CD4-positive, alpha-beta memory T cell (primary cell): ENCODE measurements at regions not wholly inside any gene's neighbourhood (a gene's known extent, or its start where the extent isn't known, plus 50 kb on each side); places are given as distances from the start of the nearest gene placed in this dataset.
"Not testable (repeated sequence)": the region's sequence is repeated elsewhere in the genome, so short reads cannot be mapped to it uniquely, and the experiment has no call there.

Experiments
- CTCF ChIA-PET: fragments of 350-600 bp; sonication (Branson Sonifier 250); formaldehyde crosslinking; loops from one replicate; lab custom pipeline; 2021; ENCODE audit warnings: inconsistent platforms; ENCODE audit not compliant: partially characterized antibody; lab: Charles Lee
- POLR2A ChIA-PET: fragments of 350-600 bp; sonication (Branson Sonifier 250); formaldehyde crosslinking; loops from one replicate; lab custom pipeline; 2021; ENCODE audit not compliant: partially characterized antibody; lab: Charles Lee
- DNase-seq, 5 donors: peaks; one replicate each; pipeline versions ENCODE4 v3.0.0 to v3.0.0-alpha.2; 2020 to 2022; ENCODE audit warnings: mixed read lengths in 1 of 5
- H3K27ac ChIP-seq: one replicate; pipeline ENCODE4 v1.7.0; 2013; ENCODE audit warnings: low read depth, low read length
- H3K27me3 ChIP-seq: 2 replicates; pipeline ENCODE4 v1.7.0; 2013; ENCODE audit warnings: mild to moderate bottlenecking, low read length, moderate library complexity; ENCODE audit not compliant: insufficient read depth
- H3K36me3 ChIP-seq: 2 replicates; pipeline ENCODE4 v1.7.0; 2013; ENCODE audit warnings: mild to moderate bottlenecking, low read length, moderate library complexity; ENCODE audit not compliant: insufficient read depth
- H3K4me1 ChIP-seq: 2 replicates; pipeline ENCODE4 v1.7.0; 2013; ENCODE audit warnings: mild to moderate bottlenecking, low read length, moderate library complexity; ENCODE audit not compliant: insufficient read depth
- H3K4me3 ChIP-seq, 2 donors: one replicate each; pipeline ENCODE4 v1.7.0; 2013; ENCODE audit warnings: low read length in 2 of 2, mild to moderate bottlenecking in 1 of 2
- H3K9me3 ChIP-seq, 2 donors: one replicate each; pipeline ENCODE4 v1.7.0; 2013; ENCODE audit warnings: low read length in 2 of 2, control low read depth in 1 of 2; ENCODE audit not compliant: control insufficient read depth in 1 of 2
- H3K27ac Mint-ChIP-seq, 7 donors: one replicate each; pipeline ENCODE4 v1.8.0; 2020 to 2021; ENCODE audit warnings: mixed read lengths in 7 of 7, mild to moderate bottlenecking in 6 of 7, inconsistent platforms in 3 of 7, moderate library complexity in 3 of 7
- H3K27me3 Mint-ChIP-seq, 2 donors: one replicate each; pipeline ENCODE4 v1.8.0; 2020 to 2021; ENCODE audit warnings: mixed read lengths in 2 of 2
- H3K36me3 Mint-ChIP-seq, 2 donors: one replicate each; pipeline ENCODE4 v1.8.0; 2020 to 2021; ENCODE audit warnings: mixed read lengths in 2 of 2, inconsistent platforms in 1 of 2, mild to moderate bottlenecking in 1 of 2
- H3K4me1 Mint-ChIP-seq, 4 donors: one replicate each; pipeline ENCODE4 v1.8.0; 2020 to 2021; ENCODE audit warnings: mixed read lengths in 4 of 4, mild to moderate bottlenecking in 1 of 4
- H3K4me3 Mint-ChIP-seq, 8 donors: one replicate each; pipeline ENCODE4 v1.8.0; 2020 to 2021; ENCODE audit warnings: mixed read lengths in 8 of 8, mild to moderate bottlenecking in 7 of 8, moderate library complexity in 6 of 8, inconsistent platforms in 3 of 8
- H3K9me3 Mint-ChIP-seq, 8 donors: one replicate each; pipeline ENCODE4 v1.8.0; 2020 to 2021; ENCODE audit warnings: mixed read lengths in 8 of 8, mild to moderate bottlenecking in 5 of 8, inconsistent platforms in 3 of 8, moderate library complexity in 1 of 8
- intact Hi-C: fragments of 100-400 bp; cut with micrococcal nuclease; formaldehyde crosslinking; loops from one replicate; pipeline ENCODE4 v1.15.1; 2023

DNA sequence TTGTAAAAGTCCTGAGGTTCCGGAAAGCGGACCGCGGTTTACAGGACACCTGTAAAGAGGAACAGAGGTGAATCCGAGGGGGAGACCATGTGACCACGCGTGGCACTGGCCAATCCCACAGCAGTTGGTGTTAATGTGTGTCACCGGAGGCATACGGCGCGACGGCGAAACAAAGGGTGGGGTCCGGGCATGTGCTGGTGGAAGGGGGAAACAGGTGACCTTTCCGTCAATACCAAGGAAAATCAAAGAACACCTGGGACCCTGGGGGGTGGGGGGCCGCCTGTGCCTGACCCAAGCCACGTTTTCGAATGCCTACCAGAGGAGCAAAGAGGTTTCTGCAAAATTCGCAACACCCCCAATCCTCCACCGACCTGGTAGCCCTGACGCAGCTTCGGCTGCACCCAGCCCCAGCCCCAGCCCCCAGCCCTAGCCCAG is 482.3 kb downstream of the SPATA31A7 start:
- DNase-seq, H3K36me3 Mint-ChIP-seq, H3K27me3 Mint-ChIP-seq, H3K4me1 Mint-ChIP-seq, H3K4me1 ChIP-seq, POLR2A ChIA-PET, H3K36me3 ChIP-seq, CTCF ChIA-PET, H3K27ac ChIP-seq, intact Hi-C loops, H3K4me3 Mint-ChIP-seq, H3K9me3 ChIP-seq, H3K27ac Mint-ChIP-seq, H3K4me3 ChIP-seq, H3K27me3 ChIP-seq: not testable (repeated sequence)
- peaks cover 0 to 62% (median 26%) of the 10 kb centered on the region in 8 donors for H3K9me3 Mint-ChIP-seq

DNA sequence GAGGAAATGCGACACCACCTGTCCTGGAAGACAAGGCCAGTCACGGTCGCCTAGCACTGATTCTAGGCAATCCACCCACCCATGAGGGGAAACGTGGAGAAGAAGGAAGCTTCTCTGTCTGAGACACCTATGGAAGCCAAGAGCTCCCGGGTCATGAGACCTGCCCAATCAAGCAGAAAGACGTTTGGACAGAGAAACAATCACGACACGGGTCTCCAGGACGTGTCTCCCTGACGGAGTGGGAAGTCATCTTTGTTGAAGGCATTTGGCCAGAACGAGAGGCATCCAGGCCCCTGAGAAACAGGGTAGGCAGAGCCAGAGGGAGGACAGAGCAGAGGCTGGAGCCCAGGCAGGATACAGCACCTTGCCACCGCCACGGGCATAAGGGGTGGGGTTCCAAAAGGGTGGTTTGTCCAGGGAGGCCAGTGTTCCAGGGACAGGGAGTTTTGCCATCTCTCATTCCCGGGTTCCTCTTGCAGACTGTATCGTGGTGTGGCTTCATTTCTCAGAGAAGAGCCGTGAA is 482.9 kb downstream of the SPATA31A7 start:
- H3K27ac Mint-ChIP-seq, POLR2A ChIA-PET, H3K4me3 ChIP-seq, H3K27me3 Mint-ChIP-seq, H3K36me3 Mint-ChIP-seq, CTCF ChIA-PET, H3K36me3 ChIP-seq, H3K27ac ChIP-seq, H3K9me3 ChIP-seq, H3K4me1 ChIP-seq, H3K27me3 ChIP-seq, DNase-seq, intact Hi-C loops, H3K4me3 Mint-ChIP-seq: not testable (repeated sequence)
- Mint-ChIP-seq H3K4me1 (peaks cover 2 to 12% (median 4%) of the 10 kb centered on the region in 4 donors), H3K9me3 (peaks cover 0 to 60% (median 25%) of the 10 kb centered on the region in 8 donors)

DNA sequence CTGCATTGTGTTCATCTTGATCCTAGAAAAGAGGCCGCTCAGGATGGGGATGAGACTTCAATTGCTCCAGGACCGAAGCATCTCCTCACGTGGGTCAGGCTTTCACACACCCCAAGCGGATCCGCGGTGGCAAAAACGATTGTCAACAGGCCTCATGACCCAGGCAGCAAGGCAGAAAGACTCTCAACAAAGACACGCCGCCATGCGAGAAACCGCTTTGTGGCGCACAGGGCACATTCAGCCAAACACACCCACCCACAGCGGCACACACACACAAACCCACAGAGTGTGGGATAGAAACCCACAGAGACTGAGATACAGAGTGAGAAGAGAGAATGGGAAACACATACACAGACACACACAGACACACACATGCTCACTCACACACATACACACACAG is 483.4 kb downstream of the SPATA31A7 start:
- H3K27me3 Mint-ChIP-seq, result peaks cover 0 to 1% of the 10 kb centered on the region in 2 donors
- no peak for DNase-seq
- ChIA-PET POLR2A (no interaction called here), CTCF (no interaction called here)
- H3K27ac Mint-ChIP-seq, result no peak overlapping the region
- Histone ChIP-seq H3K4me3 (no peak overlapping the region), H3K9me3 (peaks cover 0 to 4% of the 10 kb centered on the region in 2 donors), H3K36me3 (no peaks in the 10 kb centered on the region), H3K4me1 (no peaks in the 10 kb centered on the region), H3K27me3 (no peaks in the 10 kb centered on the region), H3K27ac (no peak overlapping the region)
- H3K4me3 Mint-ChIP-seq, result no peak overlapping the region
- peaks cover 2 to 12% (median 4%) of the 10 kb centered on the region in 4 donors for H3K4me1 Mint-ChIP-seq
- peaks cover 0 to 56% (median 25%) of the 10 kb centered on the region in 8 donors for H3K9me3 Mint-ChIP-seq
- intact Hi-C loops, result no loop called here
- H3K36me3 Mint-ChIP-seq, result peaks cover 3 to 4% of the 10 kb centered on the region in 2 donors

DNA sequence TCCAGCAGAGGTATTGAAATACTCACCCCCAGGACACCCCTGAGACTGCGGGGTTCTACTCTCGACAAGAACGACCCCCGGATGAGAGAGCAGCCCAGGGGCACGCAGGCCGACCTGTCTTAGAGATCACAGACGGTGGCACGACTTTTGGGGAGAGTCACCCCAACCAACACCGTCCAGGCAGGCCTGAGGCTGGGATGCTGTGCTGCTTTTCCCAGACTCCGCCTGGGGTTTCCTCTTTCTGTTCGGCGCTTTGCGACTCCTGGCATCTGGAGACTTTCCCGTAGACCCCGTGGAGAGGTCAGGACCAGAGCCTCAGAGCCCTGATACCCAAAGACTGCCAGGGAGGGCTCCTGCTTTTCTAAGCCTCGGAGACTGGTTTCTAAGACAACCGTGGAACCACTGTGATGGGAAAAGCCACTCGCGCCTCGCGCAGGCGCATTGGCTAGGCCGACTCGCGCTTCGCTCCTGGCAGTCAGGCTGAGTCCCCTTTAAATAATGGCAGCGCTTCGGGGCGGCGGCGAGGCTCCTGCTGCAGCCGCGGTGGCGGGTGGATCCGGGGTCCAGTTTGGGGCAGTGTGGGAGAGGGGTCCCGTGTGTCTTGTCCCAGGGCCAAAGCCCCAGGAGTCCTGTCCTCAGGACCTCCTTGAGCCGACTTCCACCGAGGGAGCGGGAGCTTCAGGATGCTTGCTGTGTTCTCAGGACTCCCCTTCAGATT is 484.0 kb downstream of the SPATA31A7 start:
- peaks cover 2 to 12% (median 4%) of the 10 kb centered on the region in 4 donors for H3K4me1 Mint-ChIP-seq

DNA sequence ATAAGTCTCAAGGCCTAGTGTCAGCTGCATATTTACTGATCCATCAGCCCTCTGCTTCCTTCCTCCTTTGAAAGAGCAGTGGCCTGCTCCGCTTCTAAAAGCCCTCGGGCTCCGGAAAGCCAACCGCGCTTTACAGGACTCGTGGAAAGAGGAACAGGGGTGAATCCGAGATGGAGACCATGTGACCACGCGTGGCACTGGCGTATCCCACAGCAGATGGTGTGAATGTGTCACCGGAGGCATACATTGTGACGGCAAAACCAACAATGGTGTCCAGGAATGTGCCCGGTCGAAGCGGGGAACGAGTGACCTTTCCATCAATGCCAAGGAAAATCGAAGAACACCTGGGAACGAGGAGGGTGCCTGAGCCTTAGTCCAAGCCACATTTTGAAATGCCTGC is 484.6 kb downstream of the SPATA31A7 start:
- no peak overlapping the region for H3K27ac ChIP-seq
- H3K4me3 Mint-ChIP-seq, result no peak overlapping the region
- peaks cover 0 to 2% of the 10 kb centered on the region in 2 donors for H3K9me3 ChIP-seq
- no peak overlapping the region for H3K4me3 ChIP-seq
- H3K4me1 Mint-ChIP-seq, result peaks cover 2 to 13% (median 4%) of the 10 kb centered on the region in 4 donors
- H3K36me3 ChIP-seq, result no peaks in the 10 kb centered on the region
- peaks cover 0 to 47% (median 19%) of the 10 kb centered on the region in 8 donors for H3K9me3 Mint-ChIP-seq
- ChIA-PET POLR2A (no interaction called here), CTCF (no interaction called here)
- DNase-seq, result no peak
- no peak overlapping the region for H3K27ac Mint-ChIP-seq
- intact Hi-C loops, result no loop called here
- H3K36me3 Mint-ChIP-seq, result peaks cover 1 to 2% of the 10 kb centered on the region in 2 donors
- H3K27me3 Mint-ChIP-seq, result peaks cover 0 to under 1% of the 10 kb centered on the region in 2 donors
- H3K4me1 ChIP-seq, result no peaks in the 10 kb centered on the region
- no peaks in the 10 kb centered on the region for H3K27me3 ChIP-seq

More for the DNA sequence above, 484.0 kb downstream of the SPATA31A7 start:
- intact Hi-C loops, result no loop called here
- ChIA-PET POLR2A (no interaction called here), CTCF (no interaction called here)
- Histone ChIP-seq H3K4me3 (no peak overlapping the region), H3K36me3 (no peaks in the 10 kb centered on the region), H3K27me3 (no peaks in the 10 kb centered on the region), H3K4me1 (no peaks in the 10 kb centered on the region), H3K9me3 (peaks cover 0 to 4% of the 10 kb centered on the region in 2 donors), H3K27ac (no peak overlapping the region)
- no peak for DNase-seq
- Mint-ChIP-seq H3K36me3 (peaks cover 3 to 4% of the 10 kb centered on the region in 2 donors), H3K9me3 (peaks cover 0 to 50% (median 23%) of the 10 kb centered on the region in 8 donors), H3K27me3 (peaks cover 0 to 1% of the 10 kb centered on the region in 2 donors), H3K27ac (no peak overlapping the region), H3K4me3 (no peak overlapping the region)

DNA sequence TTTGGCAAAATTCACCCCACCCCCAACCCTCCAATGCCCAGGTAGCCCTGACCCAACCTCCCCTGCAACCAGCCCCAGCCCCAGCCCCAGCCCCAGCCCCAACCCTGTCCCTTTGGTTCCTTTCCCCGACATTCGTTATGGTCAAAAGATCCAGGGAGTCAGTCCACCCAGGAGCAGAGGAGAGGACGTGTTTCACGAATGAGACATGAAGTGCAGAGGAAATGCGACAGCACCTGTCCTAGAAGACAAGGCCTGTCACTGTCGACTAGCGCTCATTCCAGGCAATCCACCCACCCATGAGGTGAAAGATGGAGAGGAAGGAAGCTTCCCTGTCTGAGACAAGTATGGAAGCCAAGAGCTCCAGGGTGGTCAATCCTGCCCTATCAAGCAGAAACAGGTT is 485.0 kb downstream of the SPATA31A7 start:
- Mint-ChIP-seq H3K27ac (no peak overlapping the region), H3K27me3 (no peaks in the 10 kb centered on the region), H3K9me3 (peaks cover 0 to 47% (median 17%) of the 10 kb centered on the region in 8 donors), H3K4me3 (no peak overlapping the region), H3K4me1 (peaks cover 2 to 16% (median 4%) of the 10 kb centered on the region in 4 donors), H3K36me3 (no peaks in the 10 kb centered on the region)
- intact Hi-C loops, result no loop called here
- no peaks in the 10 kb centered on the region for H3K27me3 ChIP-seq
- H3K4me1 ChIP-seq, result no peaks in the 10 kb centered on the region
- ChIA-PET POLR2A (no interaction called here), CTCF (no interaction called here)
- no peak for DNase-seq
- H3K27ac ChIP-seq, result no peak overlapping the region
- H3K9me3 ChIP-seq, result no peaks in the 10 kb centered on the region
- H3K36me3 ChIP-seq, result no peaks in the 10 kb centered on the region
- no peak overlapping the region for H3K4me3 ChIP-seq
